ENCODE measurements at regions not wholly inside any gene's neighbourhood (a gene's known extent, or its start where the extent isn't known, plus 50 kb on each side); places are given as distances from the start of the nearest gene placed in this dataset.

- no peak for TF ChIP-seq CTCF (IDR thresholded peaks at IDR 0.05)
- DNase-seq = no peak
- H3K4me1 ChIP-seq = no peaks in the 10 kb centered on the region
- intact Hi-C loops (cut with DNase I) = no loop called here
- no peak overlapping the region for H3K4me3 ChIP-seq
- no peaks in the 10 kb centered on the region for H3K27me3 ChIP-seq
- H3K27ac ChIP-seq = no peak overlapping the region
- no peak overlapping the region for H3K9ac ChIP-seq (ENCODE audit: low read depth in 2 of 2, low read length in 2 of 2)
- no peaks in the 10 kb centered on the region for H3K9me3 ChIP-seq
- H3K36me3 ChIP-seq = no peaks in the 10 kb centered on the region
Measured at GRCh38 chr5:33195431-33196165, 245.2 kb upstream of the TARS1 start.

GRCh38 chr5:33198836-33199235 lies 241.9 kb upstream of the TARS1 start:
- Histone ChIP-seq H3K4me3 (no peak overlapping the region), H3K27ac (no peak overlapping the region), H3K9ac (ENCODE audit: low read depth in 2 of 2, low read length in 2 of 2) (no peak overlapping the region), H3K4me1 (no peaks in the 10 kb centered on the region), H3K9me3 (no peaks in the 10 kb centered on the region), H3K27me3 (no peaks in the 10 kb centered on the region), H3K36me3 (no peaks in the 10 kb centered on the region)
- DNase-seq = no peak
- no peak for TF ChIP-seq CTCF (IDR thresholded peaks at IDR 0.05)
- intact Hi-C loops (cut with DNase I) = no loop called here

GRCh38 chr5:33203931-33204330 lies 236.8 kb upstream of the TARS1 start:
- intact Hi-C loops (cut with DNase I) = no loop called here
- no peak for TF ChIP-seq CTCF (IDR thresholded peaks at IDR 0.05)

GRCh38 chr5:33205079-33205478 lies 235.7 kb upstream of the TARS1 start:
- H3K27ac ChIP-seq = no peak overlapping the region
- H3K4me3 ChIP-seq = no peak overlapping the region
- H3K9ac ChIP-seq (ENCODE audit: low read depth in 2 of 2, low read length in 2 of 2) = no peak overlapping the region
- no peaks in the 10 kb centered on the region for H3K9me3 ChIP-seq
- intact Hi-C loops (cut with DNase I) = no loop called here
- H3K36me3 ChIP-seq = no peaks in the 10 kb centered on the region
- no peaks in the 10 kb centered on the region for H3K27me3 ChIP-seq
- H3K4me1 ChIP-seq = no peaks in the 10 kb centered on the region
- TF ChIP-seq CTCF (IDR thresholded peaks at IDR 0.05) = no peak
- DNase-seq = no peak

More at GRCh38 chr5:33203931-33204330, 236.8 kb upstream of the TARS1 start:
- Histone ChIP-seq H3K4me1 (no peaks in the 10 kb centered on the region), H3K4me3 (no peak overlapping the region), H3K9me3 (no peaks in the 10 kb centered on the region), H3K36me3 (no peaks in the 10 kb centered on the region), H3K27ac (no peak overlapping the region), H3K9ac (ENCODE audit: low read depth in 2 of 2, low read length in 2 of 2) (no peak overlapping the region), H3K27me3 (no peaks in the 10 kb centered on the region)
- no peak for DNase-seq

- Histone ChIP-seq H3K4me3 (no peak overlapping the region), H3K36me3 (no peaks in the 10 kb centered on the region), H3K27me3 (no peaks in the 10 kb centered on the region), H3K9me3 (no peaks in the 10 kb centered on the region), H3K27ac (no peak overlapping the region), H3K9ac (ENCODE audit: low read depth in 2 of 2, low read length in 2 of 2) (no peak overlapping the region), H3K4me1 (no peaks in the 10 kb centered on the region)
- intact Hi-C loops (cut with DNase I) = no loop called here
- TF ChIP-seq CTCF (IDR thresholded peaks at IDR 0.05) = no peak
- DNase-seq = no peak
Measured at GRCh38 chr5:33205727-33206410, 234.9 kb upstream of the TARS1 start.

Data from colonic mucosa (tissue), 4 donors.